GM23338 (cell line): ENCODE measurements at regions not wholly inside any gene's neighbourhood (a gene's known extent, or its start where the extent isn't known, plus 50 kb on each side); places are given as distances from the start of the nearest gene placed in this dataset.

Experiments
- ATAC-seq: fragments of 200-7000 bp; cut with Tn5 transposase; 3 replicates; pipeline ENCODE4 v1.9.1; 2020
- DNase-seq: peaks from one replicate; pipeline ENCODE4 v3.0.0-alpha.2; 2015; ENCODE audit warnings: low spot score
- H2AFZ ChIP-seq: fragments of 200-600 bp; sonication (generic); 2 replicates; pipeline ENCODE4 v1.8.0; 2016; ENCODE audit warnings: antibody characterized with exemption, mild to moderate bottlenecking, moderate library complexity
- H3F3A ChIP-seq: fragments of 200-600 bp; sonication (generic); replicated peaks from 2 replicates; pipeline ENCODE4 v1.8.0; 2017; ENCODE audit warnings: antibody characterized with exemption, mixed run types, low read depth
- H3K27ac ChIP-seq: fragments of 200-600 bp; sonication (generic); 2 replicates; pipeline ENCODE4 v1.6.1; 2016; ENCODE audit warnings: low read depth
- H3K27me3 ChIP-seq: fragments of 200-600 bp; sonication (generic); 2 replicates; pipeline ENCODE4 v1.8.0; 2016; ENCODE audit warnings: mild to moderate bottlenecking, mixed run types, moderate library complexity; ENCODE audit not compliant: insufficient read depth
- H3K36me3 ChIP-seq: fragments of 200-600 bp; sonication (generic); 2 replicates; pipeline ENCODE4 v1.8.0; 2016; ENCODE audit warnings: mild to moderate bottlenecking; ENCODE audit not compliant: insufficient read depth
- H3K4me1 ChIP-seq: fragments of 200-600 bp; sonication (generic); 2 replicates; pipeline ENCODE4 v1.8.0; 2016; ENCODE audit warnings: mild to moderate bottlenecking, moderate library complexity; ENCODE audit not compliant: insufficient read depth
- H3K4me2 ChIP-seq: fragments of 200-600 bp; sonication (generic); 2 replicates; pipeline ENCODE4 v1.7.1; 2017; ENCODE audit warnings: mixed run types
- H3K4me3 ChIP-seq: fragments of 200-600 bp; sonication (generic); 2 replicates; pipeline ENCODE4 v1.6.1; 2016; ENCODE audit warnings: mixed run types
- H3K79me2 ChIP-seq: fragments of 200-600 bp; sonication (generic); replicated peaks from 2 replicates; pipeline ENCODE4 v1.8.0; 2017; ENCODE audit warnings: mild to moderate bottlenecking; ENCODE audit not compliant: insufficient read depth
- H3K9me2 ChIP-seq: fragments of 200-600 bp; sonication (generic); 2 replicates; pipeline ENCODE4 v1.8.0; 2017; ENCODE audit not compliant: insufficient read depth
- H4K20me1 ChIP-seq: fragments of 200-600 bp; sonication (generic); replicated peaks from 2 replicates; pipeline ENCODE4 v1.8.0; 2017; ENCODE audit warnings: mild to moderate bottlenecking; ENCODE audit not compliant: insufficient read depth
- H3K27ac Mint-ChIP-seq: 2 replicates; pipeline ENCODE4 v1.8.0; 2020; ENCODE audit warnings: inconsistent platforms, mild to moderate bottlenecking, moderate library complexity, mixed read lengths
- H3K27me3 Mint-ChIP-seq: 3 replicates; pipeline ENCODE4 v1.8.0; 2022; ENCODE audit warnings: low read depth, mild to moderate bottlenecking, moderate library complexity, mixed read lengths, inconsistent platforms; ENCODE audit not compliant: insufficient read depth, poor library complexity
- H3K36me3 Mint-ChIP-seq: 3 replicates; pipeline ENCODE4 v1.8.0; 2021; ENCODE audit warnings: low read depth, mild to moderate bottlenecking, inconsistent platforms, moderate library complexity, mixed read lengths
- H3K4me1 Mint-ChIP-seq: 3 replicates; pipeline ENCODE4 v1.8.0; 2020; ENCODE audit warnings: mild to moderate bottlenecking, inconsistent platforms, mixed read lengths
- H3K4me3 Mint-ChIP-seq: 3 replicates; pipeline ENCODE4 v1.8.0; 2021; ENCODE audit warnings: moderate library complexity, mild to moderate bottlenecking, inconsistent platforms, mixed read lengths
- H3K9me3 Mint-ChIP-seq: 3 replicates; pipeline ENCODE4 v1.8.0; 2020; ENCODE audit warnings: moderate library complexity, mild to moderate bottlenecking, inconsistent platforms, mixed read lengths
- CTCF ChIP-seq, 2 experiments: fragments of 200-600 bp in 1 of 2; sonication (generic) in 1 of 2; conservative IDR thresholded peaks; 2 replicates each; pipeline versions ENCODE4 v1.5.1 to v1.6.1; 2016 to 2017; ENCODE audit warnings: antibody characterized with exemption in 2 of 2, low read depth in 2 of 2, mild to moderate bottlenecking in 2 of 2, moderate library complexity in 1 of 2
- ETS1 ChIP-seq: IDR thresholded peaks from 2 replicates; pipeline ENCODE4 v1.6.1; 2016; ENCODE audit warnings: antibody characterized with exemption
- EZH2phosphoT487 ChIP-seq: fragments of 200-600 bp; sonication (generic); IDR thresholded peaks from one replicate; pipeline ENCODE4 v1.8.1; 2018; ENCODE audit warnings: antibody characterized with exemption; ENCODE audit not compliant: unreplicated experiment
- REST ChIP-seq: IDR thresholded peaks from one replicate; pipeline ENCODE4 v1.6.1; 2018; ENCODE audit warnings: antibody characterized with exemption; ENCODE audit not compliant: unreplicated experiment
- ZNF462 ChIP-seq: fragments of 250-450 bp; sonication (Bioruptor Pico); IDR thresholded peaks from 2 replicates; pipeline ENCODE4 v1.5.0; 2020; ENCODE audit warnings: mild to moderate bottlenecking, moderate library complexity

GRCh38 chr15:98043160-98044014 lies 82.9 kb downstream of the ARRDC4 start:
- TF ChIP-seq REST (no peak), ZNF462 (no peak), CTCF (conservative IDR thresholded peaks at IDR 0.05; ENCODE audit: low read depth in 2 of 2) (peak in 1 of 2 experiments; percentile 15; a peak in 1 of 4 replicates), EZH2phosphoT487 (no peak), ETS1 (no peak)
- no peak overlapping the region for H3K27ac Mint-ChIP-seq

More at GRCh38 chr15:98043160-98044014, 82.9 kb downstream of the ARRDC4 start:
- DNase-seq = no peak
- Histone ChIP-seq H4K20me1 (no peaks in the 10 kb centered on the region), H3K27me3 (no peaks in the 10 kb centered on the region), H3K36me3 (no peaks in the 10 kb centered on the region), H3K9me2 (no peaks in the 10 kb centered on the region), H3K79me2 (no peaks in the 10 kb centered on the region), H3F3A (no peaks in the 10 kb centered on the region), H3K4me1 (no peaks in the 10 kb centered on the region), H2AFZ (peak overlapping the region; percentile 18; the same call in 1 of the 2 replicates), H3K27ac (no peak overlapping the region), H3K4me2 (no peak overlapping the region), H3K4me3 (no peak overlapping the region)
- Mint-ChIP-seq H3K36me3 (no peaks in the 10 kb centered on the region), H3K4me1 (no peaks in the 10 kb centered on the region), H3K9me3 (peaks cover 9% of the 10 kb centered on the region; the same call in 1 of the 3 replicates), H3K4me3 (no peak overlapping the region), H3K27me3 (no peaks in the 10 kb centered on the region)
- no peak; the same call in 2 of the 3 replicates for ATAC-seq
